HEK293 (cell line): ENCODE measurements at regions not wholly inside any gene's neighbourhood (a gene's known extent, or its start where the extent isn't known, plus 50 kb on each side); places are given as distances from the start of the nearest gene placed in this dataset.
"Not testable (repeated sequence)": the region's sequence is repeated elsewhere in the genome, so short reads cannot be mapped to it uniquely, and the experiment has no call there.

Source experiments
- CTCF ChIA-PET: fragments of 350-600 bp; formaldehyde crosslinking; extraction: SDS; loops from one replicate; lab custom pipeline; 2021; ENCODE audit warnings: antibody characterized with exemption; lab: Yijun Ruan, JAX
- POLR2A ChIA-PET: fragments of 300-600 bp; formaldehyde crosslinking; extraction: SDS; loops from one replicate; lab custom pipeline; 2020; ENCODE audit warnings: antibody characterized with exemption, inconsistent platforms; lab: Yijun Ruan, JAX
- H3K27ac ChIP-seq: fragments of 200-500 bp; sonication (Bioruptor generic); 2 replicates; pipeline ENCODE4 v1.5.1; 2014; ENCODE audit warnings: low read depth, low read length, control low read depth, inconsistent platforms; ENCODE audit errors: extremely low read depth
- H3K36me3 ChIP-seq, 2 experiments: fragments of 200-500 bp in 1 of 2; sonication (Bioruptor generic) in 1 of 2; 1 replicate in 1 of 2; 2 replicates in 1 of 2; pipeline ENCODE4 v1.5.1; 2014 to 2017; ENCODE audit warnings: inconsistent platforms in 2 of 2, low read length in 2 of 2; ENCODE audit not compliant: control insufficient read depth in 2 of 2, insufficient read depth in 1 of 2
- H3K4me1 ChIP-seq: fragments of 200-500 bp; sonication (Bioruptor generic); 2 replicates; pipeline ENCODE4 v1.5.1; 2014; ENCODE audit warnings: mild to moderate bottlenecking, low read length, inconsistent platforms; ENCODE audit not compliant: control insufficient read depth, insufficient read depth
- H3K4me3 ChIP-seq: 2 replicates; pipeline ENCODE4 v1.5.1; 2011; ENCODE audit warnings: low read depth, mild to moderate bottlenecking, control low read depth, low read length, moderate library complexity
- H3K9me3 ChIP-seq: fragments of 200-500 bp; sonication (Bioruptor generic); 2 replicates; pipeline ENCODE4 v1.5.1; 2014; ENCODE audit warnings: low read depth, low read length, inconsistent platforms; ENCODE audit not compliant: control insufficient read depth, insufficient read depth
- BCL11A ChIP-seq: fragments of 450-650 bp; formaldehyde crosslinking; IDR thresholded peaks from 2 replicates; pipeline ENCODE4 v1.5.1; 2016; ENCODE audit warnings: low read depth, missing biosample characterization, missing genetic modification characterization
- BCL11B ChIP-seq: fragments of 450-650 bp; formaldehyde crosslinking; IDR thresholded peaks from 2 replicates; pipeline ENCODE4 v1.5.1; 2016; ENCODE audit warnings: low read depth, missing biosample characterization, missing genetic modification characterization
- EGR2 ChIP-seq: fragments of 450-650 bp; formaldehyde crosslinking; IDR thresholded peaks from 2 replicates; pipeline ENCODE4 v1.5.1; 2016; ENCODE audit warnings: low read depth, missing biosample characterization, missing genetic modification characterization
- FEZF1 ChIP-seq: fragments of 450-650 bp; formaldehyde crosslinking; IDR thresholded peaks from 2 replicates; pipeline ENCODE4 v1.5.1; 2016; ENCODE audit warnings: missing biosample characterization, missing genetic modification characterization
- GFI1B ChIP-seq: fragments of 450-650 bp; formaldehyde crosslinking; IDR thresholded peaks from 2 replicates; pipeline ENCODE4 v1.5.1; 2016; ENCODE audit warnings: missing biosample characterization, missing genetic modification characterization
- GLI2 ChIP-seq: fragments of 450-650 bp; formaldehyde crosslinking; IDR thresholded peaks from 2 replicates; pipeline ENCODE4; 2017; ENCODE audit warnings: missing biosample characterization, missing genetic modification characterization, low read depth, borderline replicate concordance
- MEIS1 ChIP-seq: sonication (generic); formaldehyde crosslinking; IDR thresholded peaks from 2 replicates; pipeline ENCODE4 v1.8.1; 2022; ENCODE audit warnings: missing genetic modification reagents, mild to moderate bottlenecking, borderline replicate concordance
- OVOL3 ChIP-seq: fragments of 450-650 bp; formaldehyde crosslinking; IDR thresholded peaks from 2 replicates; pipeline ENCODE4 v1.5.1; 2016; ENCODE audit warnings: missing biosample characterization, missing genetic modification characterization
- PRDM4 ChIP-seq: fragments of 450-650 bp; formaldehyde crosslinking; IDR thresholded peaks from 2 replicates; pipeline ENCODE4 v1.5.1; 2017; ENCODE audit warnings: missing biosample characterization, missing genetic modification characterization
- TRIM28 ChIP-seq: IDR thresholded peaks from 2 replicates; pipeline ENCODE4 v1.6.1; 2011; ENCODE audit warnings: low read length, control low read depth, borderline replicate concordance
- ZBTB1 ChIP-seq: fragments of 450-650 bp; formaldehyde crosslinking; IDR thresholded peaks from 2 replicates; pipeline ENCODE4 v1.5.1; 2016; ENCODE audit warnings: missing biosample characterization, missing genetic modification characterization
- ZBTB8A ChIP-seq: fragments of 450-650 bp; formaldehyde crosslinking; IDR thresholded peaks from 2 replicates; pipeline ENCODE4 v1.5.1; 2016; ENCODE audit warnings: missing biosample characterization, missing genetic modification characterization
- ZNF10 ChIP-seq: fragments of 450-650 bp; formaldehyde crosslinking; IDR thresholded peaks from 2 replicates; pipeline ENCODE4 v1.5.1; 2017; ENCODE audit warnings: missing biosample characterization, missing genetic modification characterization
- ZNF132 ChIP-seq: fragments of 450-650 bp; formaldehyde crosslinking; IDR thresholded peaks from 2 replicates; pipeline ENCODE4 v1.5.1; 2017; ENCODE audit warnings: missing biosample characterization, missing genetic modification characterization, borderline replicate concordance
- ZNF174 ChIP-seq: fragments of 450-650 bp; formaldehyde crosslinking; IDR thresholded peaks from 2 replicates; pipeline ENCODE4 v1.5.0; 2017; ENCODE audit warnings: missing biosample characterization, mild to moderate bottlenecking, missing genetic modification characterization
- ZNF341 ChIP-seq: fragments of 450-650 bp; formaldehyde crosslinking; IDR thresholded peaks from 2 replicates; pipeline ENCODE4; 2016; ENCODE audit warnings: low read depth, missing biosample characterization, missing genetic modification characterization
- ZNF354C ChIP-seq: fragments of 450-650 bp; formaldehyde crosslinking; IDR thresholded peaks from 2 replicates; pipeline ENCODE4 v1.5.1; 2016; ENCODE audit warnings: missing biosample characterization, missing genetic modification characterization, low read depth, borderline replicate concordance
- ZNF514 ChIP-seq: fragments of 450-650 bp; formaldehyde crosslinking; IDR thresholded peaks from 2 replicates; pipeline ENCODE4 v1.5.1; 2016; ENCODE audit warnings: missing biosample characterization, missing genetic modification characterization
- ZNF549 ChIP-seq: fragments of 450-650 bp; IDR thresholded peaks from 2 replicates; pipeline ENCODE4 v1.5.1; 2018; ENCODE audit warnings: missing biosample characterization, missing genetic modification characterization, mild to moderate bottlenecking, inconsistent platforms, moderate library complexity
- ZNF596 ChIP-seq: fragments of 450-650 bp; IDR thresholded peaks from 2 replicates; pipeline ENCODE4 v1.5.0; 2018; ENCODE audit warnings: missing biosample characterization, mild to moderate bottlenecking, missing genetic modification characterization, moderate library complexity
- ZNF830 ChIP-seq: fragments of 450-650 bp; IDR thresholded peaks from 2 replicates; pipeline ENCODE4 v1.5.0; 2018; ENCODE audit warnings: missing biosample characterization, missing genetic modification characterization, low read depth, mild to moderate bottlenecking, moderate library complexity
- ZNF843 ChIP-seq: fragments of 450-650 bp; formaldehyde crosslinking; IDR thresholded peaks from 2 replicates; pipeline ENCODE4 v1.5.1; 2016; ENCODE audit warnings: missing biosample characterization, missing genetic modification characterization
- ZSCAN16 ChIP-seq: fragments of 450-650 bp; formaldehyde crosslinking; IDR thresholded peaks from 2 replicates; pipeline ENCODE4 v1.5.1; 2016; ENCODE audit warnings: missing biosample characterization, missing genetic modification characterization
- ZXDB ChIP-seq: fragments of 450-650 bp; formaldehyde crosslinking; IDR thresholded peaks from 2 replicates; pipeline ENCODE4 v1.5.1; 2016; ENCODE audit warnings: missing biosample characterization, missing genetic modification characterization

DNA sequence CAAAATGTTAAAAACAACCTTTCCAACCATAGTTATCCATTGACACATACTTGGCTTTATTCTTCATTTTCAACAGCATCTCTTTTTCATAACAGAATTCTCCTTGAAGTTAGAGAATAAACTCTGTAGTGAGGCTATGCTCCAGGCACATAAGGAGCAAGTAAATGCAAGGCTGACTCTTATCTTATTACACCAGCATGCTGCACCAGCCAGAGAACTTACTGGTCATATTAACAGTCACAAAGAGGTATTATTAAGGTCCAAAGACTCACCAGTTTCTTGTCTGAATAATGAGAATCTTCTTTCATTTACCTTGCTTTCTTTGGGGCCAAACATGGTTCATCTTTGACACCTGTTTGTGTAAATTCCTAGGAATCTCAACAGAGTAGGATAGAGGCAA lies 71.3 kb upstream of the IVNS1ABP start:
- CTCF ChIA-PET, result no interaction called here
- Histone ChIP-seq H3K4me3 (no peak overlapping the region), H3K27ac (no peak overlapping the region), H3K4me1 (no peaks in the 10 kb centered on the region), H3K36me3 (no peaks in the 10 kb centered on the region), H3K9me3 (no peaks in the 10 kb centered on the region)
- POLR2A ChIA-PET, result no interaction called here
- no peak for TF ChIP-seq ZNF843 (tag by site-specific recombination)

- Histone ChIP-seq H3K4me3 (no peak overlapping the region), H3K27ac (no peak overlapping the region), H3K36me3 (no peaks in the 10 kb centered on the region)
- CTCF ChIA-PET, result no interaction called here
- TF ChIP-seq ZXDB (no peak), PRDM4 (tag by site-specific recombination) (no peak), BCL11A (tag by site-specific recombination) (no peak), ZNF596 (tag by site-specific recombination) (no peak)
- TF ChIP-seq, all 188 proteins: peak for 0
- POLR2A ChIA-PET, result interaction anchor here (1.1 kb wide), 1 partner anchor 69 kb away, joined by 3 read pairs; the partner anchor contains the start of gene IVNS1ABP
- no peaks in the 10 kb centered on the region for H3K9me3 ChIP-seq
- no peaks in the 10 kb centered on the region for H3K4me1 ChIP-seq
These were observed 68.9 kb upstream of the IVNS1ABP start for GRCh38 chr1:185385991-185386390.

- POLR2A ChIA-PET, CTCF ChIA-PET, H3K4me1 ChIP-seq, H3K9me3 ChIP-seq, H3K36me3 ChIP-seq, H3K4me3 ChIP-seq, H3K27ac ChIP-seq: not testable (repeated sequence)
These were observed 66.8 kb upstream of the IVNS1ABP start for GRCh38 chr1:185383805-185384204.

- ChIA-PET POLR2A (no interaction called here), CTCF (no interaction called here)
- no peaks in the 10 kb centered on the region for H3K4me1 ChIP-seq
- no peak for TF ChIP-seq ZNF174
- TF ChIP-seq BCL11B, result no peak
- no peak for TF ChIP-seq ZNF354C (tag by site-specific recombination)
- TF ChIP-seq GFI1B, result no peak
- TF ChIP-seq MEIS1, result no peak
- no peak for TF ChIP-seq PRDM4 (tag by site-specific recombination)
- no peak for TF ChIP-seq ZNF132 (tag by site-specific recombination)
- TF ChIP-seq FEZF1 (tag by site-specific recombination), result no peak
- no peak for TF ChIP-seq ZNF514
- no peak for TF ChIP-seq OVOL3 (tag by site-specific recombination)
- no peak for TF ChIP-seq ZBTB1
- TF ChIP-seq ZNF10 (tag by site-specific recombination), result no peak
- TF ChIP-seq ZNF549, result no peak
- no peak for TF ChIP-seq EGR2 (tag by site-specific recombination)
- no peak for TF ChIP-seq ZNF830 (tag by site-specific recombination)
- no peak for TF ChIP-seq GLI2 (tag by site-specific recombination)
- no peak for TF ChIP-seq ZSCAN16
- no peak for TF ChIP-seq ZBTB8A (tag by site-specific recombination)
- TF ChIP-seq ZNF341 (tag by site-specific recombination), result no peak
- no peak for TF ChIP-seq TRIM28
- no peaks in the 10 kb centered on the region for H3K9me3 ChIP-seq
- no peaks in the 10 kb centered on the region for H3K36me3 ChIP-seq
- H3K4me3 ChIP-seq, result no peak overlapping the region
- H3K27ac ChIP-seq, result no peak overlapping the region
These were observed 60.8 kb upstream of the IVNS1ABP start for GRCh38 chr1:185377831-185378230.
